ENCODE measurements at regions not wholly inside any gene's neighbourhood (a gene's known extent, or its start where the extent isn't known, plus 50 kb on each side); places are given as distances from the start of the nearest gene placed in this dataset.

DNA sequence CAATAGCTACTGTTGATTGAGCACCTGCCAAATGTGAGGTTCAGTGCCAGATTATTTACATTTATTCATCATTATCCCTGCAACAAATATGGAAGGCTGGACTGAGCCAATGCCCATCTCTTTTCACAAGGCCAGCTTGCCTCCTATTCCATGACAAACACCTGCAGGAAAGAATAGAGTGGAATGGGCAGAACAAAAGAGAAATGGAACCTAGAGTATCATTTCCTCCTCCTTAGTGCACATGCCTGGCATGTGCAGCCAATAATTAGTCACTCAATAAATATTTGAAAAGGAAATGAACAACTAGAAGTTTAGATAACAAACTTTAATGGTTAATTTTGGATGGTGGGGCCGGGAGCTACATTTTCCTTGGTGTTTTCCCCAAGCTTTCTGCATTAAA lies 61.4 kb upstream of the MYRIP start:
- Mint-ChIP-seq H3K9me3 (no peaks in the 10 kb centered on the region), H3K27me3 (no peaks in the 10 kb centered on the region), H3K27ac (no peak overlapping the region), H3K36me3 (ENCODE audit: low read depth) (no peaks in the 10 kb centered on the region), H3K4me3 (no peak overlapping the region), H3K4me1 (ENCODE audit: low read depth) (peaks cover 19% of the 10 kb centered on the region)
- intact Hi-C loops (cut with micrococcal nuclease), result no loop called here

GRCh38 chr3:39748763-39749162 lies 60.6 kb upstream of the MYRIP start:
- no peaks in the 10 kb centered on the region for H3K27me3 Mint-ChIP-seq
- intact Hi-C loops (cut with micrococcal nuclease), result no loop called here
- H3K9me3 Mint-ChIP-seq, result no peaks in the 10 kb centered on the region

DNA sequence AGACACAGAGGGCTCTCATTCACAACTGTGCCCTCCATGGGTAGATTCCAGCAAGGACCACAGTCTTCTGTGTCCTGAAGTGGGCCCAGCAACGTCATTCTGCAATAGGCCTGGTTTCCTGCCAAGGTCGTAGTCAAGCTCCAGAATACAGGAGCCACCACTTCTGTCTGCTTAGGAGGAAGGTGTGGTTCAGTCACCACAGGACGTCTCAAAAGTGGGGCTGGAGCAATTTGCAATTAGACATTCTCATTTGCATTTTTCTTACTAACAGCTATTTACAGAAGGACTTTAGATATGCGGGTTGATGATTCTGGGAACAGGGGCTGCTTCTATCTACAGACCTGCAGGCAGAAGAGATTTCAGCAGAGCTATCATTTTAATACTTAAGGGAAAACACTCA lies 58.7 kb upstream of the MYRIP start:
- Mint-ChIP-seq H3K27ac (no peak overlapping the region), H3K9me3 (no peaks in the 10 kb centered on the region), H3K4me1 (ENCODE audit: low read depth) (peaks cover 19% of the 10 kb centered on the region), H3K27me3 (no peaks in the 10 kb centered on the region), H3K4me3 (no peak overlapping the region), H3K36me3 (ENCODE audit: low read depth) (no peaks in the 10 kb centered on the region)
- intact Hi-C loops (cut with micrococcal nuclease), result no loop called here

More at GRCh38 chr3:39748763-39749162, 60.6 kb upstream of the MYRIP start:
- Mint-ChIP-seq H3K4me3 (no peak overlapping the region), H3K36me3 (ENCODE audit: low read depth) (no peaks in the 10 kb centered on the region), H3K4me1 (ENCODE audit: low read depth) (peaks cover 19% of the 10 kb centered on the region), H3K27ac (no peak overlapping the region)

DNA sequence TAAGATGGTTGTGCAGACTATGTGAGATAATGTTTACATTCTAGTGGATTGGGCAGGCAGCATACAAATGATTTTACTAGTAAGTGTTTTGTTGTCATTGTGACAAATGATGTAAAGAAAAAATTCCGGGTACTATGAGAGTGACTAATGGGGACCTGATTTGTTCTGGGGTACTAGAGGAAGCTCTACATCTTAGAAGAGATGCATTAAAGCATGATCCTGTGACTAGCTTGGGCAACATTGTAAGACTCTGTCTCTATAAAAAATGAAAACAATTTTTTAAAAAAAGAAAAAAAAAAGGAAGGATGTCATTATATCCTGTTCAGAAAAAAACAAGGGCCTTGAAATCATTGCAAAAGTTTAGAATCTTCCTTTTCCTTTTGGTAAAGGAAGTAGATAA lies 58.1 kb upstream of the MYRIP start:
- Mint-ChIP-seq H3K27ac (no peak overlapping the region), H3K9me3 (no peaks in the 10 kb centered on the region), H3K4me3 (no peak overlapping the region), H3K27me3 (no peaks in the 10 kb centered on the region), H3K4me1 (ENCODE audit: low read depth) (peaks cover 19% of the 10 kb centered on the region), H3K36me3 (ENCODE audit: low read depth) (no peaks in the 10 kb centered on the region)
- intact Hi-C loops (cut with micrococcal nuclease), result no loop called here

GRCh38 chr3:39752019-39752637 lies 57.3 kb upstream of the MYRIP start:
- Mint-ChIP-seq H3K27me3 (no peaks in the 10 kb centered on the region), H3K36me3 (ENCODE audit: low read depth) (no peaks in the 10 kb centered on the region), H3K27ac (no peak overlapping the region), H3K4me3 (no peak overlapping the region), H3K4me1 (ENCODE audit: low read depth) (peaks cover 19% of the 10 kb centered on the region), H3K9me3 (no peaks in the 10 kb centered on the region)
- intact Hi-C loops (cut with micrococcal nuclease), result no loop called here

DNA sequence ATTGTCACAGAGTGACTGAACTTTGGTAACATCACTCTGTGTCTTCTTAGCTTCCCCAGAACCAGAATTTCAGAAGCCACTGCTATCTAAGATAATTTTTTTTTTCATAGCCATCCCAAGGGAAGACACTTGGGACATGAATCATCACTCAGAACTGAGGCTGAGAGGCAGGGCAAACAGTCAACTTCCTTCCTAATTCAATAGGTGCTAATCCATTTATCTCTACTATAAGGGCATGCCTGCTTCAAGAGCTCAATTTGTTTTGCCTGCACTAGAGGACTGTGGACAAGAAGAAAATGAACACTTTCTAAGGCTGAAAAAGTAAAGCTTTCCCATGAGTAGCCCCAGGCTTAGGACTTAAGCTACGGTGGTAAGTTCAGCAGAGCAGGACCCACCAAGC lies 56.7 kb upstream of the MYRIP start:
- Mint-ChIP-seq H3K9me3 (no peaks in the 10 kb centered on the region), H3K4me3 (no peak overlapping the region), H3K4me1 (ENCODE audit: low read depth) (peaks cover 19% of the 10 kb centered on the region), H3K36me3 (ENCODE audit: low read depth) (no peaks in the 10 kb centered on the region), H3K27me3 (no peaks in the 10 kb centered on the region), H3K27ac (no peak overlapping the region)
- intact Hi-C loops (cut with micrococcal nuclease), result no loop called here

DNA sequence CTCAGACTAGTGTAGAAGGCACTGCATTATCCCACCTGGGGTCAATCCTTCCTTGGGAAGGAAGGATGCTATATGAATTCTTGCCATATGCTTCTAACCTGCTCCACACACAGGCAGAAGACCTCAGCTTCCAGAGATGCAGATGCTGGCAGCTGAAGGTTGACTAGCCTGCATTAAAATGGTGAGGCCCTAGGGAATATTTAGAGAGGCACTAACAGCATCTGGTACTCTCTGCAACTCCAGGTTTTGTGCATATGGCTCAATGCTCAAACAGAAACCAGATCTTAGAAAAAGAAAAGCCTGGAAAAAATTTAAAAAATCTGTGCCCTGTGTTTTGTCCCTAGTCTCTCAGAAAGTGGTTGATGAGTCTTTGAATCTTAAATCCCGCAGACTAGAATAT lies 56.0 kb upstream of the MYRIP start:
- H3K9me3 Mint-ChIP-seq, result no peaks in the 10 kb centered on the region
- H3K36me3 Mint-ChIP-seq (ENCODE audit: low read depth), result no peaks in the 10 kb centered on the region
- H3K27me3 Mint-ChIP-seq, result no peaks in the 10 kb centered on the region
- intact Hi-C loops (cut with micrococcal nuclease), result no loop called here
- peaks cover 19% of the 10 kb centered on the region for H3K4me1 Mint-ChIP-seq (ENCODE audit: low read depth)
- no peak overlapping the region for H3K4me3 Mint-ChIP-seq
- no peak overlapping the region for H3K27ac Mint-ChIP-seq

DNA sequence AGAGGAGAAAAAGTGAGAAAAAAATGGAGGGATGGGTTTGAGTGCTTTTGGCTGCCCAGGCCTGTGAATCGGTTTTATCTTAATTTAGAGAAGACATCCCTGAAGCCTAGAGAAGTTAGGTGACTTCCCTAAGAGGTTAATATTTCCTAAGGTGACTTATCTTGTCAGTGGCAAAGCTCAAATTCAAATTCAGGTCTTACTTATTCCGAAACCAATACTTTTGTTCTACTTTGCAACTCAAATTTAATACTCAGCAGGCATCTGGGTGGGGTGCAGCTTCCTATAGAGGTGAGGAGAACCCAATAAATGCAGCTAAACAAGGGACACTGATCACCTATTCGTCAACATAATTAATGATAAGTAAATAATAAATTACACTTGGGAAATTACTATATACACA lies 54.9 kb upstream of the MYRIP start:
- H3K4me1 Mint-ChIP-seq (ENCODE audit: low read depth), result peaks cover 19% of the 10 kb centered on the region
- no peaks in the 10 kb centered on the region for H3K27me3 Mint-ChIP-seq
- no peaks in the 10 kb centered on the region for H3K36me3 Mint-ChIP-seq (ENCODE audit: low read depth)
- no peak overlapping the region for H3K27ac Mint-ChIP-seq
- H3K4me3 Mint-ChIP-seq, result no peak overlapping the region
- intact Hi-C loops (cut with micrococcal nuclease), result no loop called here
- no peaks in the 10 kb centered on the region for H3K9me3 Mint-ChIP-seq

GRCh38 chr3:39755100-39755499 lies 54.3 kb upstream of the MYRIP start:
- Mint-ChIP-seq H3K9me3 (no peaks in the 10 kb centered on the region), H3K27me3 (no peaks in the 10 kb centered on the region), H3K4me3 (no peak overlapping the region), H3K36me3 (ENCODE audit: low read depth) (no peaks in the 10 kb centered on the region), H3K27ac (no peak overlapping the region), H3K4me1 (ENCODE audit: low read depth) (peaks cover 19% of the 10 kb centered on the region)
- intact Hi-C loops (cut with micrococcal nuclease), result no loop called here

GRCh38 chr3:39757307-39757706 lies 52.1 kb upstream of the MYRIP start:
- no peak overlapping the region for H3K4me3 Mint-ChIP-seq
- H3K36me3 Mint-ChIP-seq (ENCODE audit: low read depth), result no peaks in the 10 kb centered on the region
- H3K27ac Mint-ChIP-seq, result no peak overlapping the region
- H3K9me3 Mint-ChIP-seq, result no peaks in the 10 kb centered on the region
- intact Hi-C loops (cut with micrococcal nuclease), result no loop called here
- H3K27me3 Mint-ChIP-seq, result no peaks in the 10 kb centered on the region
- H3K4me1 Mint-ChIP-seq (ENCODE audit: low read depth), result peaks cover under 1% of the 10 kb centered on the region
